GM18873 (cell line): ENCODE measurements at regions not wholly inside any gene's neighbourhood (a gene's known extent, or its start where the extent isn't known, plus 50 kb on each side); places are given as distances from the start of the nearest gene placed in this dataset.
"Not testable (repeated sequence)": the region's sequence is repeated elsewhere in the genome, so short reads cannot be mapped to it uniquely, and the experiment has no call there.

Experiments
- ATAC-seq: cut with Tn5 transposase; IDR thresholded peaks from one replicate; pipeline ENCODE4 v1.9.1; 2021; ENCODE audit warnings: mild to moderate bottlenecking, moderate library complexity, moderate number of reproducible peaks; ENCODE audit not compliant: unreplicated experiment, low FRiP score

DNA sequence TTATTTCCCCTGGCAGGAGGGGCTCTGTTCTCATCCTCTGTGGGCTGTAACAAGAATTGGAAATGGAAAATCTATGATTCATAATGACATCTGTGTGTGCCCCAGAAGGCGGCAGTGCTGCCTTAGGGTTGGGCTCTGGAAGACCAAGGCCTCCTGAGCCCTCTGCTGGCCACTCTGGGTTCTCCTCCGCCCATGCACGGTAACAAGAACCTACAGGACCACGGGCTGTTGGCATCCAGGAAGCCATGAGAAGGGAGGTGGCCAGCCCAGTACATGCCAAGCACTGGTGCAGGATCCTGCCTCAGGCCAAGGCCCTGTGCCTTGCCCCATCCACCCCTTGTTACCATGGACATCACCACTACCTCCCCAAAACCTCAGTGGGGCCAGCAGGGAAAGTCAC, 454.2 kb downstream of the TP53TG3F start:
- ATAC-seq = not testable (repeated sequence)

DNA sequence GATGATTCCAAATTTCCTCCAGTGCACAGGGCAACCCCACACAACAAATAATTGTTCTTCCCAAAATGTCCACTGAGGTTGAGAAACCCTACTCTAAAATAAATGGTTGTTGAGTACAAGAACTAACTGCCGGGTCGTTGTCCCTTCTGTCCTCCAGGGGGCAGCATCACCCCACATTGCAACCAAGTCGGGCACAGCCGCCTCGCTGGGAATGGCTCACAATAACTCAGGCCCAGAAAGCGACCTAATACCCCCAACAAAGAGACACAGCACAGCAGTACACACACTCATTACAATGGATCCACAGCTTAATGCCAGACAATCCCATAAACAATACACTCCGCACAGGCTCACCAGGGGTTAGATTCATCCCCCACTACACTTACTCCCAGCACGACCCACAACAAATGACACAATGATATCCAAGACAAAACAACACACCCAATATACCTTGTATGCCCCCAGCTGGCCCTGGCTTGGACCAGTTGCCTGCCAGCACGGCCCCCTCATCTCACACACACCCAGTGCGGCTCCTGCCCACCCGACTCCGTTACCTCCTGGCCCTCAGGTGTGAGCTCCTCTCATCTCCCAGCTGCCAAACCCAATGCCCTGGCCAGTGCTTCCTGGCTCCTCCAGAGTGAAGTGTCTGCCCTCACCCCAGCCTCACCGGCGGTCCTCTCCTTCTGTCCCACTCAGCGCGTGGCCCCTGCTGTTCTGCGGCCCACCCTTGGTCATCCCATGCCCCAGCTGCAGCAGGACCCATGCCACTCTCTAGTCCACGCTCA, 461.5 kb downstream of the TP53TG3F start:
- ATAC-seq = not testable (repeated sequence)

DNA sequence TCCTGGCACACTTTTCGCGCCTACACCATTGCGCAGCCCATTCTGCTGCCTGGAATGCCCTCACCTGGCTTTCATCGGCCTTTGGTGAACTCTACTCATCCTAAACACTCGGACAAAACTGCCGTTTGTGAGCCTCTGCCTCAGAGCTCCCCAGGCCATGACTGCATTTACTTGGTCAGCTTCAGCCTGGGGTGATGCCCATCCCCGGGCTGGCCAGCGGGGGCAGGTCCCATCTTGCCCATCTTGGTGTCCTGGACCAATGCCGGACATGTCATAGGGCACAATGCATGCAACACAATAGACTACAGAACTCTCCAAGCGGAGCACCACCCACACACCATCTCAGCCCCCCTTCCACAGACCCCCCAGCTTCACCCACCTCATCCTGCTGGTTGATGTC, 463.5 kb downstream of the TP53TG3F start:
- not testable (repeated sequence) for ATAC-seq

DNA sequence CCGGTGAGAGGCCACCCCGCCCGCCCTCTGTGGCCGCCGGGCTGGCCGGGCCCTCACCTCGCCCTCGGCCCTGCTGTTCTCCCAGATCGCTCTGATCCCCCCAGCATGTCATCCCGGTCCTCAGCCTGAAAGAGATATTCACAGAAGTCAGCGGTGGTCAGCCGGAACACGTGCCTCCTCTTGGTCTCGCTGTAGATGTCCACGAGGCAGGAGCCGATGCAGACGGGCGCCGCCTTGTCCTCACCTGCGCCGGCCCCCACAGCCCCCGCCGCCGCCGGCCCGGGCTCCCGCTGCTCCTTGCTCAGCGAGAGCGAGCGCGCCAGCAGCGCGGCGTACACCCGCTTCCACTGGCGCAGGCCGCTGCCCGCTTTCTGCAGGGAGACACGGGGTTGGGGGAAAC, 468.6 kb downstream of the TP53TG3F start:
- not testable (repeated sequence) for ATAC-seq

DNA sequence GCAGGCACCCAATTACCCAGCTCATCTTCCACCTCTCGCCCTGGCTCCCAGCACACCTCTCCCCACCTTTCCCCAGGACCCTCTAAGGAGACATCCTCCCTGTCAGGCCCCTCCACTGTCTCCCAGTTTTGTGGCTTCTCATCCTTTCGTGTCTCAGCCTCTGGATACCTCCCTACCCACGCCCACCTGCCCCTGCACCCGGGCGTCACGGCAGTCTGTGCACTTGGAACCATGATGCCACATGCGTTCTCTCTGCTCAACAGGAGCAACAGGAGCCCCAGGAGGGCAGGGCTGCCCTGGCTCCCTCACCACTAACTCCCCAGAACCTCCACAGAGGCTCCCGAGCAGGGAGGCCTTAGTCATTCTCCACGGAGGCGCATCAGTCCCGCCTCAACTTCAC, 472.8 kb downstream of the TP53TG3F start:
- ATAC-seq = not testable (repeated sequence)

DNA sequence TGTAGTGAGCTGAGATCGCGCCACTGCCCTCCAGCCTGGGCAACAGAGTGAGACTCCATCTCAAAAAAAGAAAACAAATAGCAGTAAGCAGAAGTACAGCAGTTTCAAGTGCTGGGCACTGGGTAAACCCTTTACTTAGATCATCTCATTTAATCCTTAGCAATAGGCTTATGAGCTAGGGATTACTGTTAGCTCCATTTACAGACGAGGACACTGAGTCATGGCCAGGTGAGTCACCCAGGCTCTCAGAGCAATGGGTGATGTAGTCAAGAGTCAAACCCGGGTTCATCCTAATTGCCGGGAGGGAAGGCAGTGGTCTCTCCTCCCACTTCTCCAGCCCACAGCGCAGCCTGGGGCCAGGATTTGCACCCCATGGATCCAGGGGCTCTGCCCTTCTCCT, 473.6 kb downstream of the TP53TG3F start:
- ATAC-seq = not testable (repeated sequence)

DNA sequence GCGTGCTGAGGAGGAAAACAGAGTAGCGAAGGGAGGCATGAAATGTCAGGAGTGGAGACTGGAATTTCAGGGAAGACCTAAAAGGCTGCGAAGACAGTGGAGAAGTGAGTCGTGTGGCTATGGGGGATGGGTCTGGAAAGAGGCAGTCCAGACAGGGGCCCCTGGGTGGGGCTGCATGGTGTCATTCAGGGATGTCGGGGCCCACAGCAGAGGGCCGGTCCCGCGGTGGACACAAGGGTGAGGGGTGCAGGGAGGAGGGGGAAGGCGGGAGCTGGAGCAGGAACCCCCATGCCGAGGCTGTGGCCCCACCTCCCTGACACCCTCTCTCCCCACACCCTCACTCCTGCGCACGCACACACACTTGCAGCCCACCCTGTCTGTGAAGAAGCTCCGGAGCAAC, 476.4 kb downstream of the TP53TG3F start:
- ATAC-seq = not testable (repeated sequence)

DNA sequence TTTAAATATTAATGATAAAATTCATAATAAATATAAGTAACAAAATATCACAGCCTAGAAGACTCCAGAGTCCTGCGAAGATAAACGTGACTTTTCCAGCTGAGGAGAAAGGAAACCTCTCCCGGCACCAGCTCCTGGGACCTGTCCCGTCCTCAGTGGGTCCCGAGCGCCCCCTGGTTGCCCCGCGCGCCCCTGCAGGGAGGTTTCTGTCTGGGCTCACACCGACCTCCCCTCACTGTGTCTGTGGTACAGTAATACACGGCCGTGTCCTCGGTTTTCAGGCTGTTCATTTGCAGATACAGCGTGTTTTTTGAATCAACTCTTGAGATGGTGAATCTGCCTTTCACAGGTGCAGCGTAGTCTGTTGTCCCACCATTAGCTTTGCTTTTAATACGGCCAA, 478.7 kb downstream of the TP53TG3F start:
- not testable (repeated sequence) for ATAC-seq

DNA sequence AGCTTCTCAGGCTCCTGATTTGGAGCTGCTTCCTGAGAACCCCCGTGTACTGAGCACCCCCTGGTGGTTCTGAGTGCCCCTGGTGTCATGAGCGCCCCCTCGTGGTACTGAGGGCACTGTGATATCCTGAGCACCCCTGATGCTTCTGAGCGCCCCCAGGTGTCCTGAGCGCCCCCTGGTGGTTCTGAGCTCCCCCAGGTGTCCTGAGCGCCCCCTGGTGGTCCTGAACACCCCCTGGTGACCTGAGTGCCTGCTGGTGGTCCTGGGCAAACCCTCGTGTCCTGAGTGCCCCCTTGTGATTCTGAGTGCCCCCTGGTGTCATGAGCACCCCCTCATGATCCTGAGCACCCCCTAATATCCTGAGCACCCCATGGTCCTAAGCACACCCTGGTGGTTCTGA, 502.1 kb downstream of the TP53TG3F start:
- not testable (repeated sequence) for ATAC-seq

DNA sequence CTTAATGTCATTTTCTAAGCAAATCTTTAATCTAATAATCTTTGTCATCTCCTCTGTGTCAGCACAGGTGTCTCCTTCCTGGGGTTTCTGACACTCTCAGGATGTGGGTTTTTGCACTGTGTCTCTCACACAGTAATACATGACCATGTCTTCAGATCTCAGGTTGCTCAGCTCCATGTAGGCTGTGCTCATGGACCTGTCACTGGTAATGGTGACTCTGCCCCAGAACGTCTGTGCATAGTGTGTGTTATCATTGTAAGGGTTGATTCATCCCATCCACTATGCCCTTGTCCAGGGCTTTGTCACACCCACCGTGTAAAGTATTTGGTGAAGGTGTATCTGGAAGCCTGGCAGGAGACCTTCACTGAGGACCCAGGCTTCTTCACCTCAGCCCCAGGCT, 506.1 kb downstream of the TP53TG3F start:
- not testable (repeated sequence) for ATAC-seq

DNA sequence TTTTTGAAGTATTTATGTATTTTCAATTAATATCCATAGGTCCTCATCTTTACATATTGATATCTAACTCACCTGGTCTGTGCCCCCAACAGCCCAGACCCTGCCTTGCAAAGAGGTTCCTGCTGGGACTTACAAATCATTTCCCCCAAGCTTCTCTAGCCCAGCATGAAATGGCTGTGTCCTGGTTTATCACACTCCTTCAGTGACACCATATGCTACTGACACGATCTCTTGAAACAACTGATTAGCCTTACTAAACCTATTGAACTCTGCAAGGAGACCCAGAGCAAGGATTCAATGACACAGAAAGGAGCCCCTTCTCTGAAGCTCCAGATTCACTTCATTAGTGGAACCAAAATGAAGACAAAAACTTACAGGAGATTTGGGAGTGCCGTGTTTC, 507.4 kb downstream of the TP53TG3F start:
- ATAC-seq = not testable (repeated sequence)

DNA sequence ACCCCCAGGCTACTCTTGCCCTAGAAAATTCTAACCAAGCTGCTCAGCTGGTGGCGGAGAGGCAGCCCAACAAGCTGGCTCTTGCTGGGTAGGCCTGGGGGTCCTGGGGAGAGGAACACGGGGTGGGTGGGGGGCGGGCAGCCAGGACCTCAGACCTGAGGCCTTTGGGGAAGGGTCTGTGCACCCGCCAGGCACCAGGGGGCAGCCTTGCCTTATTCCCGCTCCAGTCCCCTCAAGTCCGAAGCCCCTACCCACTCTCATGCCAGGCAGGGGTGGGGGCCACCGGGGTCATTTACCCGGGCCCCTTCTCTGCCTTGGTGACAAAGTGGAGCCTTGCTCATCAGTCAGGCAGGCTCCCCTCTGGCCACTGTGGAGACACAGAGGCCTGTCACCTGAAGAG, 515.1 kb downstream of the TP53TG3F start:
- ATAC-seq = not testable (repeated sequence)

DNA sequence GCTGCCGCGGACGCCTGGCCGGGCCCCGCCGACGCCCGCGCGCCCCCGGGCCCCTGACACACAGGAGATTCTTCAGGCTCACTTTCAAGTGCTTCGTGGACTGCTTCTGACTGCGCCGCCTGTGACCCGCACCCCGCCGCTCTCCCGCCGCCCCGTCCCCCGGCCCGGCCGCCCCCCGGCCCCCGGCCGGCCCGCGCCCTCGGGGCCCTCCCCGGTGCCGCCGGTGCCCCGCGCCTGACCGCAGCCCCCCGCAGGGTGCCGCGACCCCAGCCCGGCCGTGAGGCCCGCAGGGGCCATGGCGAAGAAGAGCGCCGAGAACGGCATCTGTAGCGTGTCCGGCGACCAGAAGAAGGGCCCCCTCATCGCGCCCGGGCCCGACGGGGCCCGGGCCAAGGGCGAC, 516.3 kb downstream of the TP53TG3F start:
- not testable (repeated sequence) for ATAC-seq

DNA sequence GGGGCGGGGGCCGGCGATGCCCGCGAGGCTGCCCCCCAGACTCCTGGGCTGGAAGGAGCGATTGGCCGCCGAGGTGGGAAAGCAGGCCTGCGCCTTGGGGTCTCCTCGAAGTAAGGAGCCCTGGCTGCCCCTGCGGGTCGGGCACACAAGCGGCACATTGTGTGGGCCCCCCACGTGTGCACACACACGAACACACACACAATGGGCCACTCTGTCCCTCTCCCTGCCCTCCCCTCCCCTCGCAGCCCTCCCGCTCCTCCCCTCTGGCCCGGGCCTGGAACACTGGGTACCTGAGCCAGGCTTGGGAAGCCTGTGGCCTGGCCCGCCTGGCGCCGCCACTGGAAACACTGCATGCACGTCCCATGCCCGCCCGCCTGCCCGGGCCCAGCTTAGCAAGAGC, 517.1 kb downstream of the TP53TG3F start:
- not testable (repeated sequence) for ATAC-seq

DNA sequence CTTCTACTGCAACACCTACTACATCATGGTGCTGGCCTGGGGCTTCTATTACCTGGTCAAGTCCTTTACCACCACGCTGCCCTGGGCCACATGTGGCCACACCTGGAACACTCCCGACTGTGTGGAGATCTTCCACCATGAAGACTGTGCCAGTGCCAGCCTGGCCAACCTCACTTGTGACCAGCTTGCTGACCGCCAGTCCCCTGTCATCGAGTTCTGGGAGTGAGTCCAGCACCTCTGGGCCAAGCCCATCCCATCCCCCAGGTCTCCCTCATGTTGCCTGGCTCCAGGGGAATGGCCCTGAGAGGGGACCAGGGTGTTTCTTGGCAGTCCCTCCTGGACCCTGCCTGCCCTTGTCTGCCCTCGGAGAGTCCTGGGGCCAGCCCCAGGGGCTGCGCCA, 519.4 kb downstream of the TP53TG3F start:
- not testable (repeated sequence) for ATAC-seq

DNA sequence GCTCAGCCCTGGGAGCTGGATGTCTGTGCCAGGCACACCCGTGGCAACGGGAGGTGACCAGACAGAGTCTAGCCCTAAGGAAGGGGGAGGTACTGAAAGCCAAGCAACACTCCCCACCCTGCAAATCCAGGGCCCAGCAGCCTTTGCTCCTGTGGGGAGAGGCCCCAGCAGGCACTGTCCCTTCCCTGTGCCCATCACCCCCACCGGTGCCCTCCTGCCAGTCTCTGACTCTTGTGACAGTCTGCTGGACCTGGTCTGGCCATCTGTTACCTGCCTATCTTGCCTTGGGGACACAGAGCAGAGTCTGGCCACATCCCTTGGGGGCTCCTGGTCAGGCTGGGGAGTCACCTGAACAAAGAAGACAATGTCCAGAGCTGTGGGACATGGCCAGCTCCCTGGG, 520.2 kb downstream of the TP53TG3F start:
- ATAC-seq = not testable (repeated sequence)

DNA sequence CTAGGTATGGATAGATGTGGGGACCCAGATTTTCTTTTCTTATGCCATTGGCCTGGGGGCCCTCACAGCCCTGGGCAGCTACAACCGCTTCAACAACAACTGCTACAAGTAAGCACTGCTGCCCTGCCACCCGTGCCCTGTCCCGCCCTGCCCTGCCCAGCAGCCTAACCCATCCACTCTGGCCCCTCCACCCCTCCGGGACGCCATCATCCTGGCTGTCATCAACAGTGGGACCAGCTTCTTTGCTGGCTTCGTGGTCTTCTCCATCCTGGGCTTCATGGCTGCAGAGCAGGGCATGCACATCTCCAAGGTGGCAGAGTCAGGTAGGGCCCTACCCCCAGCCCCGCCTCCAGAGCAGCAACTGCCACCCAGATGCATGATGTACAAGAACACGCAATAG, 521.3 kb downstream of the TP53TG3F start:
- not testable (repeated sequence) for ATAC-seq

DNA sequence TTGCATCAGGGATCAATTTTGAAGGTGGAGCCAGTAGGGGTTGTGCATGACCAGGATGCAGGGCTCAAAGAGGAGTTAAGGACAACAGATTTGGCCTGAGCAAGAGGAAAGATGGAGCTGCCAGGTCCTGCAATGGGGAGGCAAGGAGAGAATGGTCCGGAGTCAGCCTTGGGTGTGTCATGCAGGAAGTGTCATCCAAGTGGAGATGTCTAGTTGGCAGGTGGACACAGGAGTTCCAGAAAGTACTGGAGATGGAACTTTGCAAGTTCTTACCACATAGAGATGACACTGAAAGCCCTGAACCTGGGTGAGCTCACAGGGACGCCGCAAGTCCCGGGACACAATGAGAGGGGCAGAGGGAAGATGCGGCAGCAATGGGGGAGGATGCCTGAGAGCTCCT, 525.0 kb downstream of the TP53TG3F start:
- not testable (repeated sequence) for ATAC-seq

DNA sequence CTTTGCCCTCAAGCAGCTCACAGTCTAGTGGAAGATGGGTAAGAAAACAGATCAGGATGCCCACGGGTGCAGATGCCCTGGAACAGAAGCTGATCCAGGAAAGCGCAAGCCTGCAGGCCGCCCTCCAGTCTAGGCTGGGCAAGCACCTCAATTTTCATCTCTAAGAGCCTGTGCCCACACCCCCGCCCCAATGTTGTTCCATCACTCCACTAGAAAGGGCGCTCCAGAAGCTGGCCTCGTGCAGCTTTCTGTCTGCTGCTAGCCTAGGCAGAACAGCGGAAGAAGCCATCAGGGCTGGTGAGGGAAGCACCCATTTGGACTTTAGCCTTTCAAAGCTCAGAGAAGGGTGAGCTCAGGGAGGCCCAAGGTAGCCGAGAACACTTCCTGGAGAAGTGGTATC, 527.1 kb downstream of the TP53TG3F start:
- not testable (repeated sequence) for ATAC-seq

DNA sequence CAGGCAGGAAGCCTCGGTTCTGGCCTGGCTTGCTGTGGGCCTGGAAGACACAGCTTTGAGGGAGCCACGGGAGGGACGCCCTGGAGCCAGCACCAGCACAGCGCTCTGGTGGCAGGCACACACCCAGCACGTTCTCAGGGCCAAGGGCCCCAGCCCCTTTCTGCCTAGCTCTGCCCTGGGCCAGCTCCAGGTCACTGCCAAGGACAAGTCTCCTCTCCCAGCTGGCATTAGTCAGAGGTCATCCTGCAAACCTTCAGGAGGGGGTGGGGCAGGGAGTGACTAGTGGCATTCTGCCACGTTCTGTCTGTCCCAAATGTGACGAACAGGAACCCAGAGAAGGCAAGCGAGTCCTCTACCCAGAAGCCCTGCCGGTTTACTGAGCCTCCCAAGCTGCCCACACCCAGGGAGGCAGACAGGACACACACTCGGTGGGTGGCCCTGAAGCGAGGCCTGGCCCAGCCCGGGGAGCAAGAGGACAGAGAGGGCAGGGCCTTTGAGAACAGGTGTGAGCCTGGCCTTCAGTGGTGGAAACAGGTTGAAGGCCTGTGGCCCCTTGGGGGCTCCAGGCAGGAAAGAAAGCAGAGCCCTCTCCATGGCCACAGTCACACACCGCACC, 528.0 kb downstream of the TP53TG3F start:
- ATAC-seq = not testable (repeated sequence)

DNA sequence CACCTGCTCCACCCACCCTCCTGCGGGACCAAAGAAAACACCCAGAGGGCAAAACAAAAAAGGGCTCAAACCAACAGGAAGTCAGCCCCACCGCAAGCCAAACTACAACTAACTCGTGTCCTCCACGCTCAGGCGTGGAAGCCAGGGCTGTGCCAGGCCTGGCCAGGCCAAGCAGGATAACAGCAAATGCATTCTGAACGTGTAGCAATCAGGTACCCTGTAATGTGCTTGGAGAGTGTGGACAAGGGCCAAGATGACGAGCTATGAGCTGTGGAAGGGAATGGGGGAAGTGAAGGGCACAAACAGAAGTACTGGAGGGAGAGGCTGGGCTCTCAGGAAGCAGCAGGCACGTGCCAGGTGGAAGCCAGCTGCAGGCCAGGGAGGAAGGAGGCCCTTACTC, 528.6 kb downstream of the TP53TG3F start:
- not testable (repeated sequence) for ATAC-seq

DNA sequence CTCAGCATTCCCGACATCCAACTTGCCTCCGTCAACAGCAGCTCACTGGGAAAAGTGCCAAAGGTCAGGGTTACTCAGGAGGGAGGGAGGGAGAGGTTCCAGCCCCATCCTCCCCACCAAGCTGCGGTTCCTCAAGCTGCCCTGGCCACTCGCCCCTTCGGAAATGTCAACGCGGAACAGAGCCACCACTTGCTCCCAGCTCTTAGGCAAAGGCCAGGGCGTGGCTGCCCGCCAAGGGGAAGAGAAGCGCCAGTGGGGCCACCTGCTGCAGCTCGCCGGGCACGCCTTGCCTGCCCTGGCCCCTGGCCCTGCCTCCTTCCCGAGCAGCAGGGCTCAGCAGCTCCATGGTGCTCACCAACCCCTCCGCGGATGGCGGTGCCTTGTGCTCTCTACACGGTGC, 531.1 kb downstream of the TP53TG3F start:
- not testable (repeated sequence) for ATAC-seq
